GM19438 (cell line): ENCODE measurements at regions not wholly inside any gene's neighbourhood (a gene's known extent, or its start where the extent isn't known, plus 50 kb on each side); places are given as distances from the start of the nearest gene placed in this dataset.

Source experiments
- ATAC-seq: cut with Tn5 transposase; IDR thresholded peaks from one replicate; pipeline ENCODE4 v1.9.1; 2021; ENCODE audit warnings: low read depth; ENCODE audit not compliant: unreplicated experiment

DNA sequence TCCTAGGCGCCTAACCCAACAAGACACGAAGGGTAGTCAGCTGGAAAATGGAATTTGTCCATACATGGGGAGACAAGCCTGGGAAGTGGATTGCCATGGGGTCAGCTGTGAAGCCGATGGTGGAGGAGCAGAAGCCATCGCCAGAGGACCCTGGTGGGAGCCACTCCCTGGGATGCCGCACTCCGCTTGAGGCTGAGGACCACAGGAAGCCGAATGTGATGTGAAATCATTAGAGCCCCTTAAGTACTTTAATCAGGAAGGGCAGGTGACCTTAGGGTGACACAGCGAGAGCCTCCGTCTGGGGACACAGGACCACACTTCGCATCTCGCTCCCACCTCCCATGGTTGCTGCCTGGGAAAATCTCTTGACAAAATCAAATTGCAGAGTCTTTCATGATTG lies 614.6 kb upstream of the MGMT start:
- no peak for ATAC-seq

DNA sequence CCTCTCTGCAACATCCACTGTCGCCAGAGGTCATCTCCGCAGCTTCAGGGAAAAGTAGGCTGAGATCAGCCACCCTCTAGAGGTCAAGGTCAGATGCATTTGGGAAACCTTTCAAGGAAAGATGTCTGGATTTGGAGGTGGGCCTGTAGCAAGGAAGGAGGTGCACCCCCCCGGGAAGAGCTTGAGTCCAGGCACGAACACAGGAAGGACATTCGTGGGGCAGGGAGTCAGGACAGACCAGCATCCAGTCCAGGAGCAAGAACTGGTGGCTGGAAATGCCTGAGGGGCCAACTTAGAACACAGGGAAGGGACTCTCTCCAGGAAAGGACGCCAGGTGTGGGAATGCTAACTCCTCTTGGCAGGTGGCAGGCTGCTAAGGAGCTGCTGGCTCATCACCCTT lies 614.1 kb upstream of the MGMT start:
- ATAC-seq, result no peak

GRCh38 chr10:128853537-128853936 lies 613.5 kb upstream of the MGMT start:
- ATAC-seq, result no peak

GRCh38 chr10:128854204-128854603 lies 612.8 kb upstream of the MGMT start:
- no peak for ATAC-seq

GRCh38 chr10:128854963-128855362 lies 612.1 kb upstream of the MGMT start:
- no peak for ATAC-seq

DNA sequence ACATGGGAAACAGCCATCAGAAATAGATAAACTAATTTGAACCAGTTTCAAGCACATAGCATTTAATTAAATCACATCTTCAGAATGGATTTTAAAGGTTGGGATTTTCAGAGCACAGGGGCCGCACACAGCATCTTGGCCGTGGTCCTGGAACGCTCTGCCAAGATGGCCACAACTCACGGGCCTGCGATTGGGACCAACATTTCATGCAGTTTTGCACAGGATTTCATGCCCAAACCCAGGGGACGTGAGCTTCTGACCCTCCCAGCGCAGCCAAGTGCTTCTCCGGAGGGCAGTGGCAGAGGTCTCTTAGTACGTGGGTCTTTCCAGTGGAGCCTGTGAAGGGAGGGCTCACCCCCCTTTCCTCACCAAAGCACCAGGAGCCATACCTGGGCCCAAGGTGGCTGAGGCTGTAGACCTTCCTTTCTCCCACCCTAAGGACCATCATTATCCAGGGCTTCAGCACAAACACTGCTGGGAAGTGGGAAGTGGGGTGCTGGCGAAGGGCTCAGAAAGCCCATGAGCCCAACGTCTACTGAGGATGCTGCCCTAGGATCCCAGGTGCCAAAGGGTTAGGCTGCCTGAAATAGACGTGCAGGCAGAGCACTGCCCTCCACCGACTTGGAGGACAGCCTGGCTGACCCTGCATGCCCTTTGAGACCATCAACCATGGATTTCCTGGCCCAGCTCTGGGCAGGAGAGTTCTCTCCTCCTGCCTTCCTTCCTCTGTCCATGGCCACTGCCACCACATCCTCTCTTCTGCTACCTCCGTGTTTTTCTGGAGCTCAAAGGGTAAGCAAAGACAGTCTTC lies 611.2 kb upstream of the MGMT start:
- ATAC-seq, result no peak

DNA sequence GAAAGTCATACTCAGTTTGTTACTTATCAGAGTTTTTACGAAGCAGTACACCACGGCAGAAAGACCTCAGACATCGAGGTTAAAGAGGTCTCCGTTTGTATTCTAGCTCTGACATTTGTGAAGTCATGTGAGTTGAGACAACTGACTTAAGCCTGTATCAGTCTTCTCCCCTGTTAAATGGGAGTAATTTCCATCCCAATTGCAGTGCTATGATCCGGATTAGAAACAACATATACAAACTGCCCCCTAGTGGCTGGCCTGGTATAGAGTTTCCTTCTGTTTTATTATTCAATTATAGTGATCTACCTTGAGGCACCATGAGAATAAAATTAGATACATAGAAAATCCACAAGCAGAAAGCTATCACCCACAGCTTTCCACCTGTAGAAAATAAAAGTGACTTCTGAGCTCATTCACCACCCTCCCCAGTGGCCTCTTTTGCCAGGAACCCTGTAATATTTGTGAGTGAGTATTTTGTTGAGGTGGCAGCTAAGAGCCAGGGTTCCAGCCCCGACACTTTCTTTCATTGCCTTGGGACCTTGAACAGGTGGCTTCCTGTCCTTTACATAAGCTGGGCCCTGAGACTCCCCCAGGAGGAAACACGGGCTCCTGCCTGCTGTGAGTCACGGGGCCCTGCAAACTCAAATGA lies 607.2 kb upstream of the MGMT start:
- ATAC-seq, result no peak

DNA sequence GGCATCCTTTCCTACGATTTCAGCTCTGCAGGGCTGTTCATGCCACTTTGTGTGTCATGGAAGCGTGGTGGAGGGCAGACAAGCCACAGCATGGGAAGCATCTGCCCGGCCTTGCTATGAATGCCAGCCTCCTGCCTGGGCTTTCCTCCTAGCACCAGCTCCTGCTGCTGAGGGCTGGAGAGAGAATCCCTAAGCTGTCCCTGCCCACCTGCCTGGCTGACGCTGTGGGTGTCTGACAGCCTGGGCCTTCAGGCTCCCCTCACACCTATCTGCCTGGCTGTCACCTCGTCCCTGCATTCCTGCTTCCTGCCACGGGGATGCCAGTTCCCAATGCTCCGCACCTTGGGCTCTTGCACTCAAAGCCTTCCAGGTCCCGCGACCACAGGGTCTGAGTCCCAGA lies 606.5 kb upstream of the MGMT start:
- ATAC-seq, result no peak

DNA sequence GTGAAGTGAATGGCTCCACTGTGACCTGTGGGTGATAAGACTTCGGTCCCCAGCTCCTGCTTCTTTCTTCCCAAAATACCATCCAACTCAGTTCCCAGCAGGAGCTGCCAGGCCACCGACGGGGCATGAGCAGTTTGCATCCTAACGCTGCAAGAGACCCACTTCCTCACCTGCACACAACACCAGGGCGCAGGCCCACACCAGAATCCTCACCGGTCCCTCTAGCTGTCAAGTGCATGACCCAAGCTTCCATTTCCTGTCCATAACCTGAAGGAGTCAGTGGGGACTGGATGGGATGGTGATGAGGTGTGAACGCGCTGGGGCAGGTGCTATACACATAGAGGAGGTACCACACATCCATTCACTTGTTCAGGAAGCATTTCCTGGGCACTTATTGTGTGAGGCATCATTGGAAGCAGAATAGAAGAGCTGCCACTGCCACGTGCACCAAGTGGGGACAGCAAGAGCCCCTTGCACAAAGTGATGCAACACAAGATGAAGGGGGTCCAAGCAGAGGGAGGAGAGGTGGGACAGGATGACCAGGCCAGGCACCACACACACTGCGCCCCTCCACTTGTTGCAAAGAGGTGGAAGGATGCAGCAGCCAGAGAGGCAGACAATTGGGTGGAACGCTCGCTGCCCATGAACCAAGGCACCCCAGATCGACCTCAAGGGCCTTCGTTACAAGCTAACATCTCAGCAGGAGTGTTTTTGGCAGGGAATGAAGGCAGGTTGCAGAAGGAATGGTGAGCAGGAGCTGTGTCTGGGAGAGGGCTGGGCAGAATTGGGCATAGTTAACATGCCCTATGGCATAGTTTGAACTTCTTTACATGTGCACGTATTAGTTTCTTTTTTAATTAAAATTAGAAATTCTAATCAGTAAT lies 605.8 kb upstream of the MGMT start:
- no peak for ATAC-seq

GRCh38 chr10:128863411-128863810 lies 603.6 kb upstream of the MGMT start:
- no peak for ATAC-seq

DNA sequence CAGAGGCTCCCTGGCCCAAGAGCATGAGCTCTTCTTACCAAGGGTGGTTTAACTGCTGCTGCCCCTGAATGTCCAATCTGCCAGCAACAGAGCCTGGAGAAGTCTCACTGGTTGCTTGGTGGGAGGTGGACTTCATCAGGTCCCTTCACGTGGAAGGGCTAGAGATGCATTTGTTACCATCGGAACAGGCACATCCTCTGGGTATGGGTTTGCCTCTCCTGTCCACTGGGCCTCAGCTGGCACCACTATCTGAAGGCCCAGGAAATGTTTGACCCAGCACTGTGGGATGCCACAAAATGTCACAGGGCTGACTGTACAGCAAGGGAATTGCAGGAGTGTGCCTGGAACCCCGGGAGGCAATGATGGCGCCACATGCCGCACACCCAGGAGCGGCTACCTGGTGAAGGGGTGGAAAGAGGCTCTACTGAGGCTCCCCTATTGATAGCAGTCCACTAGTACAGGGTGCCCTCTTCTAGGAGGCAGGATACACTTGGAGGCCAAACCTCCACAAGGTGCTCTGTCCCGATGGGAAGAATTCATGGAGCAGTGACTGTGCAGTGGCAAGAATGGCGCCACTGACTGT lies 603.1 kb upstream of the MGMT start:
- no peak for ATAC-seq

GRCh38 chr10:128864554-128865295 lies 602.3 kb upstream of the MGMT start:
- ATAC-seq, result no peak

DNA sequence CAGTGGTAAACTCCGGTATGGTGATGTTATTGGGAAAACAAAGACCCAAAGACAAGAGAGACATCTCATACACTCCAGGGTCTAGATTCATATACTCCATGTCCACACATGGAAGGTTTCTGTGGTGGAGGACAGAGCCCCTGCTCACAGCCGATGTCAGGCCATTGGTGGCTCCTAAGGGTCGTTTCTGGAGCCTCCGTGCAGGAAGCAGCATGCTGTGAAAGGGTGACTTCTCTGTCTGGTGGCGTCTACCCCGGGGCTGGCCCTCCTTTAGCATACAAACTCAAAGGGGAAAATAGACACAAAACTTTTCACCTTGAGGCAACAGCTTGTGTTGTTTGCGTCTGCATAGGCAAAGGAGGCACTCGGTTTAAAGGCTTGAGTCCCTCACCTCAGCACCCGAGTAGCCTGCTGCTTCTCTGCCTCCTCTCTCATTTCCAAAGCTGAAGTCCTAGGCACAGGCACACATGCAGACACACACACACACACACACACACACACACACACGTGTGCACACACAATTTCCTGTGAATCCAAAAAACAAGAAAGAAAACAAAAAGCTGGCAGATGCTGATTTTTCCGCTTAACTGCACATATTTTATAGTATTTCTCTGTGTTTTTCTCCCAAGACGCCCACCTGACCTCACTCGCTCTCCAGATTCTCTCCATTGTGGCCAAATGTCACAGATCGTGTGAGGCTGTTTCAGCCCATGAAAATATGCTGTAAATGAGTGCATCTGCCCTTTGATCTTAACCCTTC lies 601.4 kb upstream of the MGMT start:
- ATAC-seq, result no peak

DNA sequence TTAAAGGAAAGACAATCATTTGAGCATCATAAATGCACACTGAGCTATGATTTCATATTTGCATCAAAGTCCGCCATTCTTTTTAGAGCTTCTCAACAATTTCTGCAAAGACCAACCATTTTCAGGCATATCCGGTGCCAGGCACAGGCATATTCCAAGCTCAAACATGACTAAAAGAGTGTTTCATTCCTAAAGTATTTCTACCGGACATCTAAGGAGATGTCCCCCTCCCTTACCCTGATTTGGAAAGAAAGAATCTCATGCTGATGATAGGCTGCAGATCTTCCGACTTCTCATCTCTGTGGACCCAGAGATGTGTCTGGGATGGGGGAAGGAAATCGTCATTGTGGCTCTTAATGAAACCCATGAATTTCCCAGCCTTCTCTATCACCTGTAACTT lies 600.5 kb upstream of the MGMT start:
- no peak for ATAC-seq

DNA sequence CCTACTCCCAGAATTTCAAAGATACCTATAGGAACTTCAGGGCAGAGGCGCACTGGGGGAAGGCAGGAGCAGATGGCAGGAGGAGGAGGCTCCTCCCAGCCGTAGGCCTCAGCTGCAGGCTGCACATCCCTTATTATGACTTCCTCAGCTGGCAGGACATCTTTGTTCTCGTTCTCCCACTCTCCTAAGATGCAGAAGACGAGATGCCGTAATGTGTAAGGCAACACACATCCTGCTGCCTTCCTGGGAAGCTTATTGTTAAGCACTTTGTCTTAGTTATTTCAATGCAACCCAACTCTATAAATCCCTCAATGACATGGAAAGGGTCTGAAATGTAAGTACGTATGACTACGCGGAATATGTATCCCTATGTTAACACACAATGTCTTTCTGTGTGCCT lies 599.8 kb upstream of the MGMT start:
- ATAC-seq, result no peak

DNA sequence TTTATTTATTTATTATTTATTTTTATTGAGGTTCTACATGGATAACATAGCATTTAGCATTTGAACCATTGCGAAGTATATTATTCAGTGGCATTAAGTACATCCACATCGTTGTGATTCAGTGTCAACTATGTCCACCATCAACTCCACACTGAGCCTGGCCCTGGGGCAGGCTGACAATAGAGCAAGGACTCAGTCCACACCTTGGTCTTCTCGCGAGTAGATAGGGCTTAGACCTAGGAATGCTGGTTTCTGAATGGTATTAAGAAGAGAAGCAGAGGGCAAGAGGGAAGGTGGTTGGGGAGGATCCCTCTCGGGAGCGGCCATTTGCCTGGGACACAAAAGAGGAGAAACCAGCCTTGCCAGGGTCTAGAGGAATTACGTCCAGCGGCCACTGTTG lies 599.2 kb upstream of the MGMT start:
- no peak for ATAC-seq

DNA sequence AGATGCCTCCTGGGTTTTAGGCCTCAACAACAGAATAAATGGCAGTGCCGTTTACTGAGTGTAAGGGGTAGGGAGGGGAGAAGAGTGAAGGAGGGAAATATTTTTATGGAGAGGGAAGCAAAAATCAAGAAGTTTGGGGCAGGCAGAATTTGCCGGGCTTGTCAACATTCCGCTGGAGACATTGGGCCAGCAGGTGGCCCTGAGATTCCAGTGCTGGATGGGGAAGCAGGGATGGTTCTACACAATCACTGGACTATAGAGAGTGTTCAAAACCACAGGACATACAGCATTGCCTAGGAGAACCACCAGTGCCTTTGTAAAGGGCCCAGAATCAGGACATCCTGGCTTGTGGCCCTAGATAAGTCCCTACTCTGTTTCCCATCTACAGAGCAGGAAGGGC lies 598.6 kb upstream of the MGMT start:
- ATAC-seq, result no peak

GRCh38 chr10:128869101-128869749 lies 597.8 kb upstream of the MGMT start:
- no peak for ATAC-seq
